ENCODE measurements at regions not wholly inside any gene's neighbourhood (a gene's known extent, or its start where the extent isn't known, plus 50 kb on each side); places are given as distances from the start of the nearest gene placed in this dataset.

- DNase-seq (ENCODE audit: low spot score), result no peak
- Histone ChIP-seq H3K27me3 (ENCODE audit: control insufficient read depth in 4 of 4, insufficient read depth in 4 of 4, low read length in 3 of 4) (no peaks in the 10 kb centered on the region), H3K9me3 (ENCODE audit: control insufficient read depth in 4 of 4, low read length in 3 of 4) (no peaks in the 10 kb centered on the region), H3K36me3 (ENCODE audit: control insufficient read depth in 4 of 4, insufficient read depth in 3 of 4, low read depth in 1 of 4, low read length in 3 of 4) (no peaks in the 10 kb centered on the region), H3K4me1 (ENCODE audit: control insufficient read depth in 4 of 4, insufficient read depth in 4 of 4, low read length in 3 of 4) (no peaks in the 10 kb centered on the region), H3K4me3 (ENCODE audit: low read depth in 1 of 3, low read length in 3 of 3) (no peak overlapping the region), H3K27ac (ENCODE audit: low read depth in 1 of 2, low read length in 2 of 2) (no peak overlapping the region), H3K9ac (ENCODE audit: low read depth in 1 of 2, low read length in 2 of 2) (no peak overlapping the region)
- WGBS, result 88% methylated on average over 15 of the region's 15 CpGs
- TF ChIP-seq HNF4A (conservative IDR thresholded peaks at IDR 0.05) (no peak), TAF1 (conservative IDR thresholded peaks at IDR 0.05) (no peak), SP1 (IDR thresholded peaks at IDR 0.05) (no peak), MAX (IDR thresholded peaks at IDR 0.05) (no peak), FOXA1 (IDR thresholded peaks at IDR 0.05) (no peak), JUND (IDR thresholded peaks at IDR 0.05) (no peak), RXRA (IDR thresholded peaks at IDR 0.05) (no peak), NR2F2 (IDR thresholded peaks at IDR 0.05) (no peak), ZBTB33 (IDR thresholded peaks at IDR 0.05) (no peak), YY1 (IDR thresholded peaks at IDR 0.05) (no peak), GABPA (IDR thresholded peaks at IDR 0.05 in 1 of 2, conservative IDR thresholded peaks at IDR 0.05 in 1 of 2) (no peak)
- TF ChIP-seq, protein P1, sequence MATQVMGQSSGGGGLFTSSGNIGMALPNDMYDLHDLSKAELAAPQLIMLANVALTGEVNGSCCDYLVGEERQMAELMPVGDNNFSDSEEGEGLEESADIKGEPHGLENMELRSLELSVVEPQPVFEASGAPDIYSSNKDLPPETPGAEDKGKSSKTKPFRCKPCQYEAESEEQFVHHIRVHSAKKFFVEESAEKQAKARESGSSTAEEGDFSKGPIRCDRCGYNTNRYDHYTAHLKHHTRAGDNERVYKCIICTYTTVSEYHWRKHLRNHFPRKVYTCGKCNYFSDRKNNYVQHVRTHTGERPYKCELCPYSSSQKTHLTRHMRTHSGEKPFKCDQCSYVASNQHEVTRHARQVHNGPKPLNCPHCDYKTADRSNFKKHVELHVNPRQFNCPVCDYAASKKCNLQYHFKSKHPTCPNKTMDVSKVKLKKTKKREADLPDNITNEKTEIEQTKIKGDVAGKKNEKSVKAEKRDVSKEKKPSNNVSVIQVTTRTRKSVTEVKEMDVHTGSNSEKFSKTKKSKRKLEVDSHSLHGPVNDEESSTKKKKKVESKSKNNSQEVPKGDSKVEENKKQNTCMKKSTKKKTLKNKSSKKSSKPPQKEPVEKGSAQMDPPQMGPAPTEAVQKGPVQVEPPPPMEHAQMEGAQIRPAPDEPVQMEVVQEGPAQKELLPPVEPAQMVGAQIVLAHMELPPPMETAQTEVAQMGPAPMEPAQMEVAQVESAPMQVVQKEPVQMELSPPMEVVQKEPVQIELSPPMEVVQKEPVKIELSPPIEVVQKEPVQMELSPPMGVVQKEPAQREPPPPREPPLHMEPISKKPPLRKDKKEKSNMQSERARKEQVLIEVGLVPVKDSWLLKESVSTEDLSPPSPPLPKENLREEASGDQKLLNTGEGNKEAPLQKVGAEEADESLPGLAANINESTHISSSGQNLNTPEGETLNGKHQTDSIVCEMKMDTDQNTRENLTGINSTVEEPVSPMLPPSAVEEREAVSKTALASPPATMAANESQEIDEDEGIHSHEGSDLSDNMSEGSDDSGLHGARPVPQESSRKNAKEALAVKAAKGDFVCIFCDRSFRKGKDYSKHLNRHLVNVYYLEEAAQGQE (IDR thresholded peaks at IDR 0.05), result no peak
These were observed 147.5 kb upstream of the NCK2 start for GRCh38 chr2:105597011-105597805.

GRCh38 chr2:105596411-105596921 is 148.2 kb upstream of the NCK2 start:
- Histone ChIP-seq H3K4me3 (ENCODE audit: low read depth in 1 of 3, low read length in 3 of 3) (no peak overlapping the region), H3K27ac (ENCODE audit: low read depth in 1 of 2, low read length in 2 of 2) (no peak overlapping the region), H3K4me1 (ENCODE audit: control insufficient read depth in 4 of 4, insufficient read depth in 4 of 4, low read length in 3 of 4) (no peaks in the 10 kb centered on the region), H3K36me3 (ENCODE audit: control insufficient read depth in 4 of 4, insufficient read depth in 3 of 4, low read depth in 1 of 4, low read length in 3 of 4) (no peaks in the 10 kb centered on the region), H3K9ac (ENCODE audit: low read depth in 1 of 2, low read length in 2 of 2) (no peak overlapping the region), H3K27me3 (ENCODE audit: control insufficient read depth in 4 of 4, insufficient read depth in 4 of 4, low read length in 3 of 4) (no peaks in the 10 kb centered on the region), H3K9me3 (ENCODE audit: control insufficient read depth in 4 of 4, low read length in 3 of 4) (no peaks in the 10 kb centered on the region)
- no peak for DNase-seq (ENCODE audit: low spot score)
- WGBS, result 93% methylated on average over 6 of the region's 6 CpGs
- TF ChIP-seq YY1 (IDR thresholded peaks at IDR 0.05) (no peak), ZBTB33 (IDR thresholded peaks at IDR 0.05) (no peak), RXRA (IDR thresholded peaks at IDR 0.05) (no peak), EGR1 (IDR thresholded peaks at IDR 0.05; ENCODE audit: low read depth in 2 of 2) (no peak), GABPA (IDR thresholded peaks at IDR 0.05 in 1 of 2, conservative IDR thresholded peaks at IDR 0.05 in 1 of 2) (no peak), MAX (IDR thresholded peaks at IDR 0.05) (no peak), TAF1 (conservative IDR thresholded peaks at IDR 0.05) (no peak), ATF3 (IDR thresholded peaks at IDR 0.05) (no peak), RAD21 (IDR thresholded peaks at IDR 0.05) (no peak), NR2F2 (IDR thresholded peaks at IDR 0.05) (no peak), FOXA1 (IDR thresholded peaks at IDR 0.05) (no peak), HNF4G (IDR thresholded peaks at IDR 0.05) (no peak), FOXA2 (IDR thresholded peaks at IDR 0.05) (no peak), SP1 (IDR thresholded peaks at IDR 0.05) (no peak)
- TF ChIP-seq, protein P1 (IDR thresholded peaks at IDR 0.05), result no peak

Data from liver (tissue), 7 donors.